BLaER1 (cell line): ENCODE measurements at regions not wholly inside any gene's neighbourhood (a gene's known extent, or its start where the extent isn't known, plus 50 kb on each side); places are given as distances from the start of the nearest gene placed in this dataset.

Experiments
- H3K27ac ChIP-seq: shearing (Covaris generic); formaldehyde crosslinking; 2 replicates; pipeline ENCODE4 v1.8.1; 2022
- H3K27me3 ChIP-seq: shearing (Covaris generic); formaldehyde crosslinking; 2 replicates; pipeline ENCODE4 v1.8.1; 2022
- H3K36me3 ChIP-seq: shearing (Covaris generic); formaldehyde crosslinking; 2 replicates; pipeline ENCODE4 v1.8.1; 2022
- H3K4me1 ChIP-seq: shearing (Covaris generic); formaldehyde crosslinking; 2 replicates; pipeline ENCODE4 v1.8.1; 2022
- H3K4me2 ChIP-seq: shearing (Covaris generic); formaldehyde crosslinking; 2 replicates; pipeline ENCODE4 v1.8.1; 2022
- H3K4me3 ChIP-seq: shearing (Covaris generic); formaldehyde crosslinking; 2 replicates; pipeline ENCODE4 v1.8.1; 2022
- H3K9ac ChIP-seq: shearing (Covaris generic); formaldehyde crosslinking; 2 replicates; pipeline ENCODE4 v1.8.1; 2022
- H3K9me3 ChIP-seq: shearing (Covaris generic); formaldehyde crosslinking; 2 replicates; pipeline ENCODE4 v1.8.1; 2022
- H4K20me1 ChIP-seq: shearing (Covaris generic); formaldehyde crosslinking; 2 replicates; pipeline ENCODE4 v1.8.1; 2022
- Cebpa-rat ChIP-seq: shearing (Covaris generic); IDR thresholded peaks from 2 replicates; pipeline ENCODE4 v1.8.1; 2022

DNA sequence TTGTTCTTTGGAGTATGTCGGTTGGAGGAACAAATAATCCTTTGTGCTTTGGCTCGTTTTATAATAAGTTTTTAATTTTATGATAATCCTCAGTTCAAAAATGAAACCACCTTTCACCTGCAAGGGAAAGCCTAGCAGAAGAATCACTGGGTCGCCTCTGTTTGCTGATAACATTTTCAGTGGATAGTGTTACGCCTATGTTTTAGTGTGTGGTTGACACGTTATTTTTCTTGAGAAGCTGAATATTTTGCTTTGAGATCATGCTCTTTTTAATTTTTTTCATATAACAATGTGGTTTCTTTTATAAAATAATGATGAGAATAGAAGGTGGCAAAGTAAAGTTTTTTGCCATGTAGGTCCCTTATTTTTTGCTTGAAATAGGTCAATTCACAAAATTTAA is 172.7 kb upstream of the ZEB2 start:
- H4K20me1 ChIP-seq, result no peaks in the 10 kb centered on the region

DNA sequence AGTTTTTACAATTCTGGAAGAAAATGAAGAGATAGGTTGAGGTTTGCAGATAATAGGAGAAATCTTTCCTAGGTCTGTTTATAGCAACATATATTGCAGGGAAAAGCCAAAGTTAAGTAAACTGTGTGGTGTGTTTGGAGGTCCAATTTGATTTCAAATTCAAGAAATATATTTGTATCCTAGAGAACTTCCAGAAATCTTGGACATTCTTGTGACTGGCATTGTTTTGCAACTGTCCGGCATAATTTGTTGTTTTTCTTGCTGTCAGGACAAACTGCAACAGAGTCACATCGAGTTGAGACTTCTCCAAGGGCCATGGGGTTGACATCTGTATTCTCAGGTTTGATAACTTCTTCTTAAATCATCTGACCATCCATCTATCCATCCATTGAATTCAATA is 170.9 kb upstream of the ZEB2 start:
- Histone ChIP-seq H3K36me3 (no peaks in the 10 kb centered on the region), H4K20me1 (no peaks in the 10 kb centered on the region), H3K4me3 (no peak overlapping the region), H3K4me1 (peaks cover 33% of the 10 kb centered on the region), H3K4me2 (no peak overlapping the region), H3K9ac (no peak overlapping the region), H3K27ac (no peak overlapping the region), H3K9me3 (peaks cover 18% of the 10 kb centered on the region; the same call in 1 of the 2 replicates), H3K27me3 (no peaks in the 10 kb centered on the region)
- TF ChIP-seq Cebpa-rat, result no peak

More for the DNA sequence above, 172.7 kb upstream of the ZEB2 start:
- no peaks in the 10 kb centered on the region for H3K27me3 ChIP-seq
- H3K4me2 ChIP-seq, result no peak overlapping the region
- H3K4me1 ChIP-seq, result peaks cover 20% of the 10 kb centered on the region
- H3K4me3 ChIP-seq, result no peak overlapping the region
- no peak overlapping the region for H3K27ac ChIP-seq
- no peaks in the 10 kb centered on the region for H3K36me3 ChIP-seq
- TF ChIP-seq Cebpa-rat, result no peak
- no peak overlapping the region for H3K9ac ChIP-seq
- H3K9me3 ChIP-seq, result peaks cover 28% of the 10 kb centered on the region

DNA sequence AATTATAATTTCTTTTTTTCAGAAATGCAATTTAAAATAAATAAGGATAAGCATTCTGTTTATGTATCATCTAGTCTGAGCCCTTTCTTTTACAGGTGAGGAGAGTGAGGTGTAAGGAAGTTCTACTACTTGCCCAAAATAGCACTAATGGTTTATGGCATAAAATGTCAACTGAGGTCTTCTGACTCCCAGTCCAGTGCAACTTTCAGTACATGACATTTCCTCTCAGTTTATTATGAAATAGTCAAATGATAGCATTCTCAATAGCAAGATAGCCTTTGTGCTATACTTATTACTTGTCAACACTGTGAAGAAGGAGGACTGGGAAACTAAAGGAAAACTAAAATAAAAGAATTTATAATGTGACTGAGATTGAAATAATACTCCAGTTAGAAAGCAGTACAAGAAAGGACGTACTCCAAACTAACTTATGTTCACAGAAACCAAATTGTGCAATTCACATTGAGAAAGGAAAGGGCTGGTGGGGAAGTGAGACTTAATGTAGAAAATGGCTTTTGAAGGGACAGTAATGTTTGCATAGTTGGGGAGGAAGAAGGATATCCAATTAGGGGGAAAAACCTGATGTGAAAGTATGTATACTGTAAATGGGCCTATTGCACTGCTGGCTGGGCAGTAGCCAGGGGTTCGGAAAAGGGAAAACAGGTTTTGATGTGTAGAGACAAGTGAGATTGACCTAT is 166.7 kb upstream of the ZEB2 start:
- Histone ChIP-seq H3K9me3 (0 out of 2 replicates have a peak, but pooled peaks cover 6% of the 10 kb centered on the region), H3K36me3 (no peaks in the 10 kb centered on the region), H3K4me2 (peak overlapping the region; percentile 13; the same call in 1 of the 2 replicates), H3K27ac (no peak overlapping the region), H3K4me3 (no peak overlapping the region), H3K27me3 (no peaks in the 10 kb centered on the region), H3K4me1 (peaks cover 63% of the 10 kb centered on the region), H4K20me1 (no peaks in the 10 kb centered on the region), H3K9ac (no peak overlapping the region)
- TF ChIP-seq Cebpa-rat, result no peak

DNA sequence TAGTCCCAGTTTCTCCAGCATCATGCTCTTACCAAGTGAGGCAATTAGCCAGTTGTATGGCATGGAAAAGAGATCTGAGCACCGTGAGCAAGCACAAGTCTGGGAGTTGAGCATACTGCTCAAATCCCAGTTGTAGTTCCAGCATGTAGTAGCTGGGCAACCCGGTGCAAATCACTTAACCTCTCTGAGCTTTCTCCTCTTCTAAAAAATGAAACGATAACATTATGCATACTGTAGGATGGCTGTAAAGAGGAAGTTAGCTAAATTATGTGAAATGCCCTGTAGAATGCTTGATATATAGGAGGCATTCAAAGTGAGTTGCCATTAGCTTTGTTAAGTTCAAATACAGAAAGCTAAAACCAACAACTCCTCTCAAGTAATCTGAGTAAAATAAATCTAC is 164.0 kb upstream of the ZEB2 start:
- Histone ChIP-seq H4K20me1 (no peaks in the 10 kb centered on the region), H3K4me1 (peaks cover 70% of the 10 kb centered on the region), H3K4me3 (no peak overlapping the region), H3K9me3 (no peaks in the 10 kb centered on the region), H3K36me3 (no peaks in the 10 kb centered on the region), H3K27me3 (no peaks in the 10 kb centered on the region), H3K9ac (no peak overlapping the region), H3K27ac (peak overlapping the region; percentile 28; the same call in 1 of the 2 replicates), H3K4me2 (peak overlapping the region; percentile 57)
- no peak for TF ChIP-seq Cebpa-rat

DNA sequence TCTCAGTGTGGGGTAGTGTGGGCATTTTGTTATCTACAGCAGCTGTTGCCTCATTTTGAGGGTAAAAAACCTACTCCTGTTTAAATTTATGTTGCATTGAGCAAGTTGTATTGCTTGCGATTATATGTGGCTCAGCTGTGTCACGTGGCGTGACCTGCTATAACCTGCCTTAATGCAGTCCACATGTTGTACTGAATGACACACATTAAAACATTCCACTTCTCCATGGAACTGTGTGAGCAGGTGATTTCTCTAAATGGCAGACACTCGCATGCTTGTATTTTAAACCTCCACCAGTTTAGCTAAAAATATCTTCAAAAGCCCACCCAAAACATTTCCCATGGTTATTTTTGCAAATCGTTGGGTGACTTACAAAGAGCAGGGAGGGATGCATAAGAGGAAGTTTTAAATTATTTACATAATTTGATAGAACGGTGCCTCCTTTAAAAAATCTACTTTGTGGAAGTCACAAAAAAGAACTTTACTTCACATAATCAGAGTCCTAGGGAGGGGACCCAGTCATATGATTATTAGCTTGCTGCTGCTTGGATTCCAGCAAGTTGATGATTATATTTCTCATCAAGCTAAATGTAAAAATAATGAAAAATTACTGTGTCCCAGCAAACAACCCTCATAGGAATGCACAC is 163.3 kb upstream of the ZEB2 start:
- TF ChIP-seq Cebpa-rat, result no peak
- Histone ChIP-seq H3K9ac (no peak overlapping the region), H3K9me3 (no peaks in the 10 kb centered on the region), H3K4me3 (no peak overlapping the region), H3K4me1 (peaks cover 70% of the 10 kb centered on the region), H3K36me3 (no peaks in the 10 kb centered on the region), H3K4me2 (peak overlapping the region; percentile 57), H4K20me1 (no peaks in the 10 kb centered on the region), H3K27ac (peak overlapping the region; percentile 28; the same call in 1 of the 2 replicates), H3K27me3 (no peaks in the 10 kb centered on the region)

DNA sequence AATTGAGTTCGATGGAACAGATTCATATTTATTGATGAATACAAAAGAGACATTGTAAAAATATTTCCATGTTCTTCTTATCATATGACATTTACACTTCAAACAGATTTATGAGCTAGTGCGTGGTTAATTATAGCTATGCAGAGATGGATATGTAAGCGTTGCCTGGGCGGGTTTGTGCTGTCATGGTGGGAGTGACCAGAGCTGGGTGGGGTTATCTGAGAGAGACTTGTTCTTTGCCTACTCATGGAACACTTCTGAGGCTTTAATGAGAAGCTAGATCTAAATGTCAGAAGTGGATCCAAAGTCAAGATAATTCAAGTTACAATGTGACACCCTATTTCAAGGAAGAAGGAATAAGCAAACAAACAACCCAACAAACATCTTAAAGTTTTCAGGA is 162.3 kb upstream of the ZEB2 start:
- Histone ChIP-seq H3K36me3 (no peaks in the 10 kb centered on the region), H3K4me3 (no peak overlapping the region), H3K27me3 (no peaks in the 10 kb centered on the region), H4K20me1 (no peaks in the 10 kb centered on the region), H3K27ac (no peak overlapping the region), H3K4me2 (peak overlapping the region; percentile 57), H3K9ac (no peak overlapping the region), H3K4me1 (peaks cover 79% of the 10 kb centered on the region), H3K9me3 (no peaks in the 10 kb centered on the region)
- TF ChIP-seq Cebpa-rat, result no peak

DNA sequence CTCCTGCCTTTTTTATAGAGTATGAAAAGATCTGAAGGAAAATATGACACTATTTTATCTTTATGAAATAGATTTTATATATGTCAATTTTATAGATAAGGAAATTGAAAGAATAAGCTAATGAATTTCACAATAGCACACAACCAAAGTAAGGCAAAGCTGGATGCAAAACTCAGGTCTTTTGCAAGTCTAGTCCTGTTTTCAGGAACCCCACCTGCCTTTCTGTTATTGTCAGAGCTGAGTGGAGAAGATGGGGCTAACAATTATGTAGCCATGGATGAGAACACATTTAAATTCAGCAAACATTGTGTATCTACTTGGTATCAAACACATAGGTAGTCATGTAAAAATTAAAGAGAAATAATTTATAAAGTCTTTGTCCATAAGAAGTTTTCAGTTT is 161.5 kb upstream of the ZEB2 start:
- Histone ChIP-seq H3K9ac (no peak overlapping the region), H3K4me2 (no peak overlapping the region), H3K27ac (no peak overlapping the region), H3K27me3 (no peaks in the 10 kb centered on the region), H3K4me1 (peaks cover 79% of the 10 kb centered on the region), H3K36me3 (no peaks in the 10 kb centered on the region), H3K4me3 (no peak overlapping the region), H4K20me1 (no peaks in the 10 kb centered on the region), H3K9me3 (no peaks in the 10 kb centered on the region)
- TF ChIP-seq Cebpa-rat, result no peak

DNA sequence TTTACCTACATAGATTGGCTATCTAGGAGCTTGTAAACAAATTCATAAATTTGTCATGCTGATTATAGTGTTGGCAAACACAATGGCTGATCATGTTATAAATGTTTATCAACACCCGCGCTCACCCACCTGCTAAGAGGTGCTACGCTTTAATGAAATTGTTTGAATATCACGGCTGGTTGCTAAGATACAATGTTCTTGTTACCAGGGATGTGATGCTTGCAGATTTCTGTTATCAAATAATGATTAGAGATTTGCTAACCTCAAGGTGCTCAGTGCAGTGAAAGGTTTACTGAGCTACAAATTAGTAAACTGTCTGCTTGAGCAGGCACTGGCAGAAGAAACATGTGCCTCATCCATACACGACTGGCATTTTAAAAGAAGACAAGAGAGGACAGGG is 160.0 kb upstream of the ZEB2 start:
- Histone ChIP-seq H3K4me1 (peaks cover 89% of the 10 kb centered on the region), H3K4me3 (no peak overlapping the region), H3K9ac (no peak overlapping the region), H3K36me3 (no peaks in the 10 kb centered on the region), H3K9me3 (no peaks in the 10 kb centered on the region), H3K27ac (no peak overlapping the region; the same call in 1 of the 2 replicates), H3K27me3 (no peaks in the 10 kb centered on the region), H3K4me2 (no peak overlapping the region), H4K20me1 (no peaks in the 10 kb centered on the region)
- no peak for TF ChIP-seq Cebpa-rat

DNA sequence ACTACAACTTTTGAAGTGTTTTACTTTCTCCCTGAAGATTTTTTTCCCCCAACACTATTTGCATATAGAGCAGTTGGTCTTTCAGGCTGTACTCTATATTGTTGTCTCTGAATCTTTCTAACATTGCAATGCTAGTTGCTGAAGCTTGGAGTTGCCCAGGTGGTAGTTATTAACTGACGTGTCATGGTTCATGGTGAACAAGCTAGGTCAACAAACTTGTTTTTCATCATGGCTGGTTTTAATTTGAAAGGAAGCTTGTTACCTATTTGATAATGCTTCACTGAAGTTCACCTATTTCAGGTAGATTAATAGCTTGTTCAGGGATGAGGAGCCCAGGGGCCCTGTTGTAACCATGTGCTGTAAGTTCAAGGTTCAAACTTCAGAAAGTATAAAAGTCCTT is 158.8 kb upstream of the ZEB2 start:
- no peaks in the 10 kb centered on the region for H3K36me3 ChIP-seq
- peaks cover 92% of the 10 kb centered on the region for H3K4me1 ChIP-seq
- peak overlapping the region; percentile 82; the same call in 1 of the 2 replicates for H3K27ac ChIP-seq
- no peaks in the 10 kb centered on the region for H4K20me1 ChIP-seq
- H3K27me3 ChIP-seq, result no peaks in the 10 kb centered on the region
- no peak overlapping the region for H3K4me3 ChIP-seq
- no peak overlapping the region for H3K9ac ChIP-seq
- no peaks in the 10 kb centered on the region for H3K9me3 ChIP-seq
- no peak for TF ChIP-seq Cebpa-rat
- peak overlapping the region; percentile 28 for H3K4me2 ChIP-seq

DNA sequence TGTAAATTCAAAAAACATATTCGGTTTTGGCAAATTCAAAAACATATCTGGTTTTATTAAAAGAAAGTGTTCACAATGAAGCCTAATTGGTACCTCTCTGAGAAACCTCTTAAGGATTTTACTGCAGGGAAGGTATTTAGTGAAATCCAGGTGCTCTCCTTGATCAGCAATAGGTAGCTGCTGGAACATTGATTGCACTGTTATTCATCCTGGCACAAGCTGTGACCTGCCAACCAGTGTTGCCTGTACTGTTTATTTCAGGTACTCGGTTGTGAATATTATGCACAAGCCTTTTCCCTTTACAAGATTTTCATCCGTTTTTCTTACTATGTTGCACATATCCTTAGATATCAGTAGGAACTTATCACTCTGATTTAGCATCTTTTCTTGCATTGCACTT is 155.8 kb upstream of the ZEB2 start:
- no peaks in the 10 kb centered on the region for H4K20me1 ChIP-seq
- no peaks in the 10 kb centered on the region for H3K27me3 ChIP-seq
- TF ChIP-seq Cebpa-rat, result no peak
- peak overlapping the region; percentile 75 for H3K4me2 ChIP-seq
- H3K36me3 ChIP-seq, result no peaks in the 10 kb centered on the region
- no peak overlapping the region for H3K4me3 ChIP-seq
- peak overlapping the region; percentile 82 for H3K27ac ChIP-seq
- H3K9ac ChIP-seq, result peak overlapping the region; percentile 64; the same call in 1 of the 2 replicates
- peaks cover 95% of the 10 kb centered on the region for H3K4me1 ChIP-seq
- H3K9me3 ChIP-seq, result no peaks in the 10 kb centered on the region
